SK-N-SH (cell line): ENCODE measurements at regions not wholly inside any gene's neighbourhood (a gene's known extent, or its start where the extent isn't known, plus 50 kb on each side); places are given as distances from the start of the nearest gene placed in this dataset.
A peak's percentile ranks its signal among the peaks of the same experiment; 100 is the strongest.

ENCODE experiments used
- CTCF ChIA-PET: fragments of 300-600, 350-600 bp; formaldehyde crosslinking; extraction: SDS; loops from one replicate; lab custom pipeline; 2021; lab: Yijun Ruan, JAX
- POLR2A ChIA-PET: fragments of 350-600 bp; sonication (Branson Sonifier 250); formaldehyde crosslinking; extraction: SDS; loops from one replicate; lab custom pipeline; 2020; ENCODE audit warnings: antibody characterized with exemption, inconsistent platforms; lab: Yijun Ruan, JAX
- DNase-seq: peaks from one replicate; pipeline ENCODE4 v3.0.0; 2012
- H2AFZ ChIP-seq: fragments of 200-600 bp; sonication (generic); 2 replicates; pipeline ENCODE4 v1.8.1; 2016; ENCODE audit warnings: antibody characterized with exemption, mild to moderate bottlenecking, low read depth
- H3F3A ChIP-seq: fragments of 200-600 bp; sonication (generic); replicated peaks from 2 replicates; pipeline ENCODE3; 2016; ENCODE audit warnings: antibody characterized with exemption, mild to moderate bottlenecking; ENCODE audit not compliant: insufficient read depth
- H3K27ac ChIP-seq, 2 experiments: fragments of 200-500 bp in 1 of 2; fragments of 200-600 bp in 1 of 2; sonication (Bioruptor generic) in 1 of 2; sonication (generic), shearing (Covaris generic) in 1 of 2; 2 replicates each; pipeline versions ENCODE4 v1.5.1 to v1.6.1; 2014 to 2016; ENCODE audit warnings: low read depth in 2 of 2, inconsistent platforms in 1 of 2, low read length in 1 of 2, mild to moderate bottlenecking in 1 of 2, mixed read lengths in 1 of 2
- H3K27me3 ChIP-seq: fragments of 200-600 bp; sonication (generic), shearing (Covaris generic); 2 replicates; pipeline ENCODE4 v1.6.1; 2016; ENCODE audit warnings: mixed run types; ENCODE audit not compliant: insufficient read depth
- H3K36me3 ChIP-seq, 2 experiments: fragments of 200-500 bp in 1 of 2; fragments of 200-600 bp in 1 of 2; sonication (Bioruptor generic) in 1 of 2; sonication (generic) in 1 of 2; replicated peaks in 1 of 2; 2 replicates each; pipeline versions ENCODE3 to v1.5.1; 2014 to 2016; ENCODE audit warnings: low read length in 1 of 2, mild to moderate bottlenecking in 1 of 2; ENCODE audit not compliant: insufficient read depth in 2 of 2, control insufficient read depth in 1 of 2
- H3K4me1 ChIP-seq, 2 experiments: fragments of 200-500 bp in 1 of 2; fragments of 200-600 bp in 1 of 2; sonication (Bioruptor generic) in 1 of 2; sonication (generic), shearing (Covaris generic) in 1 of 2; 2 replicates each; pipeline versions ENCODE4 v1.5.1 to v1.6.1; 2014 to 2016; ENCODE audit warnings: low read depth in 1 of 2, low read length in 1 of 2, mixed run types in 1 of 2; ENCODE audit not compliant: insufficient read depth in 2 of 2, control insufficient read depth in 1 of 2
- H3K4me2 ChIP-seq: fragments of 200-600 bp; sonication (generic), shearing (Covaris generic); 2 replicates; pipeline ENCODE4 v1.6.1; 2017; ENCODE audit warnings: mixed run types
- H3K4me3 ChIP-seq, 2 experiments: fragments of 200-500 bp in 1 of 2; fragments of 200-600 bp in 1 of 2; sonication (Bioruptor generic) in 1 of 2; sonication (generic), shearing (Covaris generic) in 1 of 2; 2 replicates each; pipeline versions ENCODE4 v1.5.1 to v1.8.1; 2014 to 2016; ENCODE audit warnings: low read depth in 2 of 2, inconsistent platforms in 1 of 2, low read length in 1 of 2, mild to moderate bottlenecking in 1 of 2, mixed read lengths in 1 of 2, moderate library complexity in 1 of 2
- H3K79me2 ChIP-seq: fragments of 200-600 bp; sonication (generic); 2 replicates; pipeline ENCODE4 v1.8.1; 2017; ENCODE audit warnings: mild to moderate bottlenecking; ENCODE audit not compliant: insufficient read depth
- H3K9ac ChIP-seq: fragments of 200-600 bp; sonication (generic); 2 replicates; pipeline ENCODE4 v1.6.1; 2017; ENCODE audit warnings: mixed run types
- H3K9me2 ChIP-seq: fragments of 200-600 bp; sonication (generic); 2 replicates; pipeline ENCODE4 v1.6.1; 2017; ENCODE audit warnings: mixed run types
- H3K9me3 ChIP-seq: fragments of 200-600 bp; sonication (generic); 2 replicates; pipeline ENCODE4 v1.6.1; 2017; ENCODE audit warnings: mixed run types, mild to moderate bottlenecking, moderate library complexity
- H4K20me1 ChIP-seq: fragments of 200-600 bp; sonication (generic); 2 replicates; pipeline ENCODE4 v1.6.1; 2017; ENCODE audit warnings: mild to moderate bottlenecking, mixed run types; ENCODE audit not compliant: insufficient read depth
- ELF1 ChIP-seq: IDR thresholded peaks from 2 replicates; pipeline ENCODE4 v1.4.0; 2012
- EZH2phosphoT487 ChIP-seq: fragments of 200-600 bp; sonication (generic); IDR thresholded peaks from 2 replicates; pipeline ENCODE4 v1.6.1; 2017; ENCODE audit warnings: low read depth, mixed run types, mild to moderate bottlenecking, antibody characterized with exemption, moderate library complexity, borderline replicate concordance
- FOXJ3 ChIP-seq: sonication (generic); formaldehyde crosslinking; IDR thresholded peaks from 2 replicates; pipeline ENCODE4 v1.5.1; 2020; ENCODE audit warnings: mild to moderate bottlenecking, missing genetic modification reagents
- GATA2 ChIP-seq: sonication (generic); formaldehyde crosslinking; IDR thresholded peaks from 2 replicates; pipeline ENCODE4 v1.5.0; 2020; ENCODE audit warnings: mild to moderate bottlenecking, missing genetic modification reagents
- MEF2A ChIP-seq: IDR thresholded peaks from 2 replicates; pipeline ENCODE4 v1.4.0; 2012; ENCODE audit warnings: low read depth, borderline replicate concordance
- NRF1 ChIP-seq: IDR thresholded peaks from 2 replicates; pipeline ENCODE4 v1.6.1; 2012; ENCODE audit warnings: low read depth, mild to moderate bottlenecking, low read length
- POLR2AphosphoS5 ChIP-seq: IDR thresholded peaks from 2 replicates; pipeline ENCODE4 v1.6.1; 2012; ENCODE audit warnings: low read depth, low read length
- RFX5 ChIP-seq: IDR thresholded peaks from 2 replicates; pipeline ENCODE4 v1.6.1; 2012; ENCODE audit warnings: mild to moderate bottlenecking, improper control_type of control experiment, low read length
- RXRA ChIP-seq: IDR thresholded peaks from 2 replicates; pipeline ENCODE4 v1.4.0; 2012; ENCODE audit warnings: low read depth, mild to moderate bottlenecking, borderline replicate concordance
- SIN3A ChIP-seq: IDR thresholded peaks from 2 replicates; pipeline ENCODE4 v1.6.1; 2012; ENCODE audit warnings: low read depth, mild to moderate bottlenecking, low read length, moderate library complexity, borderline replicate concordance
- TCF12 ChIP-seq: IDR thresholded peaks from 2 replicates; pipeline ENCODE4 v1.4.0; 2012
- YY1 ChIP-seq: IDR thresholded peaks from 2 replicates; pipeline ENCODE4 v1.4.0; 2012; ENCODE audit warnings: low read depth, mild to moderate bottlenecking
- WGBS: methylation state at CpG from one replicate; pipeline ENCODE4 v1.1.6; 2017; ENCODE audit warnings: low lambda C conversion rate; 5-methylcytosine and 5-hydroxymethylcytosine counted together
- TF ChIP-seq, protein P1 (sequence below): fragments of 200-600 bp; sonication (generic); IDR thresholded peaks from 2 replicates; pipeline ENCODE4 v1.6.1; 2017; ENCODE audit warnings: antibody characterized with exemption, mild to moderate bottlenecking, moderate library complexity
- TF ChIP-seq, protein P2 (sequence below): IDR thresholded peaks from 2 replicates; pipeline ENCODE4 v1.4.0; 2012; ENCODE audit warnings: low read depth, borderline replicate concordance
- TF ChIP-seq, protein P3 (sequence below): IDR thresholded peaks from 2 replicates; pipeline ENCODE4 v1.4.0; 2012; ENCODE audit warnings: low read depth

DNA sequence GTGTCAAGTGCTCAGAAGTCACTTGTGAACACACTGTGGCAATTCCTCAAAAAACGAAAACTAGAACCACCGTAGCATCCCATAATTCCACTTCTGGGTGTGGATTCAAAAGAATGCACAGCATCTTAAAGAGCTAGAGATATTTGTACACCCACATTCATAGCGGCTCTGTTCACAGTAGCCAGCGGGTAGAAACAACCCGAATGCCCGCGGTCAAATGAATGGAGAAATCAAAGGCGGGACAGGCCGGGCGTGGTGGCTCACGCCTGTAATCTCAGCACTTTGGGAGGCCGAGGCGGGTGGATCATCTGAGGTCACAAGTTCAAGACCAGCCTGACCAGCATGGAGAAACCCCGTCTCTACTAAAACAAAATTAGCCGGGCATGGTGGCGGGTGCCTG is 337.5 kb downstream of the SEC14L1 start:
- no peaks in the 10 kb centered on the region for H3K27me3 ChIP-seq
- H3K79me2 ChIP-seq, result peaks cover 94% of the 10 kb centered on the region
- no peak overlapping the region for H3K4me2 ChIP-seq
- WGBS, result 96% methylated on average over 16 of the region's 16 CpGs
- H3K27ac ChIP-seq, result peak overlapping the region in 1 of 2 experiments; percentile 86; a peak in 2 of 4 replicates
- H3K9me3 ChIP-seq, result no peaks in the 10 kb centered on the region
- CTCF ChIA-PET, result interaction anchor here (0.8 to 6.6 kb wide), 12 partner anchors 12 to 148 kb away, joined by 3 to 55 read pairs (median 4); no protein-coding TSS in a partner anchor
- TF ChIP-seq, protein P1, sequence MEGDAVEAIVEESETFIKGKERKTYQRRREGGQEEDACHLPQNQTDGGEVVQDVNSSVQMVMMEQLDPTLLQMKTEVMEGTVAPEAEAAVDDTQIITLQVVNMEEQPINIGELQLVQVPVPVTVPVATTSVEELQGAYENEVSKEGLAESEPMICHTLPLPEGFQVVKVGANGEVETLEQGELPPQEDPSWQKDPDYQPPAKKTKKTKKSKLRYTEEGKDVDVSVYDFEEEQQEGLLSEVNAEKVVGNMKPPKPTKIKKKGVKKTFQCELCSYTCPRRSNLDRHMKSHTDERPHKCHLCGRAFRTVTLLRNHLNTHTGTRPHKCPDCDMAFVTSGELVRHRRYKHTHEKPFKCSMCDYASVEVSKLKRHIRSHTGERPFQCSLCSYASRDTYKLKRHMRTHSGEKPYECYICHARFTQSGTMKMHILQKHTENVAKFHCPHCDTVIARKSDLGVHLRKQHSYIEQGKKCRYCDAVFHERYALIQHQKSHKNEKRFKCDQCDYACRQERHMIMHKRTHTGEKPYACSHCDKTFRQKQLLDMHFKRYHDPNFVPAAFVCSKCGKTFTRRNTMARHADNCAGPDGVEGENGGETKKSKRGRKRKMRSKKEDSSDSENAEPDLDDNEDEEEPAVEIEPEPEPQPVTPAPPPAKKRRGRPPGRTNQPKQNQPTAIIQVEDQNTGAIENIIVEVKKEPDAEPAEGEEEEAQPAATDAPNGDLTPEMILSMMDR, result no peak
- TF ChIP-seq MEF2A (no peak), TCF12 (no peak), NRF1 (no peak), RFX5 (no peak), YY1 (no peak)
- H3K9me2 ChIP-seq, result no peaks in the 10 kb centered on the region
- H4K20me1 ChIP-seq, result peaks cover 98% of the 10 kb centered on the region
- H3K4me3 ChIP-seq, result no peak overlapping the region
- POLR2A ChIA-PET, result interaction anchor here (1.0 to 1.6 kb wide), 2 partner anchors 26 to 28 kb away, joined by 3 to 17 read pairs; no protein-coding TSS in a partner anchor
- no peak overlapping the region for H3K9ac ChIP-seq
- no peak overlapping the region for H2AFZ ChIP-seq
- no peak for DNase-seq
- peaks cover 7 to 10% of the 10 kb centered on the region in 2 experiments for H3K36me3 ChIP-seq
- peaks cover 54 to 76% of the 10 kb centered on the region in 2 experiments for H3K4me1 ChIP-seq
- H3F3A ChIP-seq, result peaks cover 17% of the 10 kb centered on the region

DNA sequence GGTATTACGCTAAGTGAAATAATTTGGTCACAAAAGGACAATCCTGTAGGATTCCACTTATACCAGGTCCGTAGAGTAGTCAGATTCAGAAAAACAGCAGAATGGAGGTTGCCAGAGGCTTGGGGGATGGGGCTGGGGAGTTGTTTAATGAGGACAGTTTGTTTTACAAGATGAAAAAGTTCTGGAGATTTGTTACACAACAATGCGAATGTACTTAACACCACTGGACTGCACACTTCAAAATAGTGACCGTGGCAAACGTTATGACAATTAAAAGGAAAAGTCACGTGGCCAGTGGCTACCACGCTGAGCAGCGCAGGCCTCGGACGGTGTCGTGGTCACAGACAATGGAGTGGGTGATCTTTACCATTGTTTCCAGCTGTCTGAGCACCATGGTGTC is 338.1 kb downstream of the SEC14L1 start:
- CTCF ChIA-PET, result interaction anchor here (1.3 to 6.6 kb wide), 5 partner anchors 16 to 148 kb away, joined by 3 to 55 read pairs (median 19); no protein-coding TSS in a partner anchor
- Histone ChIP-seq H3K9me2 (no peaks in the 10 kb centered on the region), H3K4me3 (no peak overlapping the region), H3K9ac (no peak overlapping the region), H3K4me1 (peaks cover 48 to 74% of the 10 kb centered on the region in 2 experiments), H3K9me3 (no peaks in the 10 kb centered on the region), H2AFZ (no peak overlapping the region), H3K79me2 (peaks cover 94% of the 10 kb centered on the region), H3K27me3 (no peaks in the 10 kb centered on the region), H3K36me3 (peaks cover 8 to 14% of the 10 kb centered on the region in 2 experiments), H3K27ac (peak overlapping the region in 1 of 2 experiments; percentile 87; a peak in 2 of 4 replicates), H4K20me1 (peaks cover 98% of the 10 kb centered on the region), H3F3A (peaks cover 15% of the 10 kb centered on the region), H3K4me2 (no peak overlapping the region)
- WGBS, result 94% methylated on average over 11 of the region's 11 CpGs
- DNase-seq, result no peak
- POLR2A ChIA-PET, result interaction anchor here (1.0 to 1.6 kb wide), 2 partner anchors 27 to 29 kb away, joined by 3 to 17 read pairs; no protein-coding TSS in a partner anchor
- TF ChIP-seq GATA2 (CRISPR knock-in tag) (no peak), SIN3A (no peak), FOXJ3 (CRISPR knock-in tag) (no peak), RXRA (no peak), EZH2phosphoT487 (no peak), POLR2AphosphoS5 (no peak), ELF1 (no peak), RFX5 (no peak)
- TF ChIP-seq, protein P1, result no peak
- TF ChIP-seq, protein P2, sequence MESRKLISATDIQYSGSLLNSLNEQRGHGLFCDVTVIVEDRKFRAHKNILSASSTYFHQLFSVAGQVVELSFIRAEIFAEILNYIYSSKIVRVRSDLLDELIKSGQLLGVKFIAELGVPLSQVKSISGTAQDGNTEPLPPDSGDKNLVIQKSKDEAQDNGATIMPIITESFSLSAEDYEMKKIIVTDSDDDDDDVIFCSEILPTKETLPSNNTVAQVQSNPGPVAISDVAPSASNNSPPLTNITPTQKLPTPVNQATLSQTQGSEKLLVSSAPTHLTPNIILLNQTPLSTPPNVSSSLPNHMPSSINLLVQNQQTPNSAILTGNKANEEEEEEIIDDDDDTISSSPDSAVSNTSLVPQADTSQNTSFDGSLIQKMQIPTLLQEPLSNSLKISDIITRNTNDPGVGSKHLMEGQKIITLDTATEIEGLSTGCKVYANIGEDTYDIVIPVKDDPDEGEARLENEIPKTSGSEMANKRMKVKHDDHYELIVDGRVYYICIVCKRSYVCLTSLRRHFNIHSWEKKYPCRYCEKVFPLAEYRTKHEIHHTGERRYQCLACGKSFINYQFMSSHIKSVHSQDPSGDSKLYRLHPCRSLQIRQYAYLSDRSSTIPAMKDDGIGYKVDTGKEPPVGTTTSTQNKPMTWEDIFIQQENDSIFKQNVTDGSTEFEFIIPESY, result no peak
- TF ChIP-seq, protein P3, sequence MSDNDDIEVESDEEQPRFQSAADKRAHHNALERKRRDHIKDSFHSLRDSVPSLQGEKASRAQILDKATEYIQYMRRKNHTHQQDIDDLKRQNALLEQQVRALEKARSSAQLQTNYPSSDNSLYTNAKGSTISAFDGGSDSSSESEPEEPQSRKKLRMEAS, result no peak
